B cell (primary cell): ENCODE measurements at regions not wholly inside any gene's neighbourhood (a gene's known extent, or its start where the extent isn't known, plus 50 kb on each side); places are given as distances from the start of the nearest gene placed in this dataset.

Experiments used
- ATAC-seq: fragments of 200-7000 bp; cut with Tn5 transposase; one replicate; pipeline ENCODE4 v1.10.0; 2021; ENCODE audit warnings: low read depth, mild to moderate bottlenecking, moderate number of reproducible peaks, moderate library complexity
- CTCF ChIA-PET: fragments of 350-600 bp; sonication (Branson Sonifier 250); formaldehyde crosslinking; loops from one replicate; lab custom pipeline; 2021; ENCODE audit warnings: antibody characterized with exemption, inconsistent platforms; lab: Charles Lee
- POLR2A ChIA-PET: fragments of 350-600 bp; sonication (Branson Sonifier 250); formaldehyde crosslinking; loops from one replicate; lab custom pipeline; 2021; ENCODE audit warnings: antibody characterized with exemption; lab: Charles Lee
- DNase-seq: peaks from one replicate; pipeline ENCODE4 v3.0.0; 2013
- H2AFZ ChIP-seq: 2 replicates; pipeline ENCODE4 v1.6.1; 2012; ENCODE audit warnings: mild to moderate bottlenecking, low read depth, low read length; ENCODE audit not compliant: insufficient read depth, poor library complexity, severe bottlenecking
- H3K27ac ChIP-seq, 2 donors: 1 replicate in 1 of 2; 2 replicates in 1 of 2; pipeline ENCODE4 v1.5.1; 2012 to 2013; ENCODE audit warnings: low read length in 2 of 2, mild to moderate bottlenecking in 2 of 2, moderate library complexity in 1 of 2
- H3K27me3 ChIP-seq, 4 experiments: fragments of 200-600 bp in 1 of 4; sonication (generic) in 1 of 4; replicated peaks in 1 of 4; 1 replicate in 2 of 4; 2 replicates in 2 of 4; pipeline versions ENCODE4 v1.6.1 to v1.7.0; 2013 to 2016; ENCODE audit warnings: low read length in 3 of 4, mild to moderate bottlenecking in 2 of 4, mixed read lengths in 1 of 4, moderate library complexity in 1 of 4; ENCODE audit not compliant: insufficient read depth in 4 of 4, control insufficient read depth in 3 of 4; ENCODE audit errors: control extremely low read depth in 1 of 4
- H3K36me3 ChIP-seq, 2 experiments: replicated peaks in 1 of 2; 1 replicate in 1 of 2; 2 replicates in 1 of 2; pipeline versions ENCODE4 v1.6.1 to v1.7.1; 2013; ENCODE audit warnings: low read length in 1 of 2; ENCODE audit not compliant: insufficient read depth in 2 of 2, control insufficient read depth in 1 of 2; ENCODE audit errors: control extremely low read depth in 1 of 2, extremely low read depth in 1 of 2
- H3K4me1 ChIP-seq, 2 donors: fragments of 200-600 bp in 1 of 2; sonication (generic) in 1 of 2; 1 replicate in 1 of 2; 2 replicates in 1 of 2; pipeline versions ENCODE4 v1.5.1 to v1.6.1; 2013 to 2017; ENCODE audit warnings: low read length in 2 of 2; ENCODE audit not compliant: control insufficient read depth in 2 of 2, insufficient read depth in 2 of 2
- H3K4me2 ChIP-seq: replicated peaks from 2 replicates; pipeline ENCODE3; 2012; ENCODE audit warnings: mild to moderate bottlenecking, low read depth, low read length; ENCODE audit not compliant: poor library complexity, severe bottlenecking
- H3K4me3 ChIP-seq, 5 experiments: fragments of 200-600 bp in 1 of 5; sonication (generic) in 1 of 5; 1 replicate in 3 of 5; 2 replicates in 2 of 5; pipeline versions ENCODE4 v1.5.1 to v1.7.0; 2011 to 2016; ENCODE audit warnings: low read length in 4 of 5, mild to moderate bottlenecking in 4 of 5, low read depth in 2 of 5, control low read depth in 1 of 5, moderate library complexity in 1 of 5; ENCODE audit not compliant: insufficient read depth in 1 of 5; ENCODE audit errors: control extremely low read depth in 1 of 5, extremely low read depth in 1 of 5
- H3K79me2 ChIP-seq: fragments of 200-600 bp; sonication (generic); one replicate; pipeline ENCODE4 v1.6.0; 2016; ENCODE audit warnings: low read length; ENCODE audit not compliant: control insufficient read depth, insufficient read depth
- H3K9ac ChIP-seq: fragments of 200-600 bp; sonication (generic); 2 replicates; pipeline ENCODE4 v1.6.1; 2017; ENCODE audit warnings: mild to moderate bottlenecking, low read length, moderate library complexity
- H3K9me3 ChIP-seq, 3 donors: one replicate each; pipeline versions ENCODE4 v1.6.1 to v1.7.1; 2013; ENCODE audit warnings: low read length in 2 of 3; ENCODE audit not compliant: control insufficient read depth in 2 of 3, insufficient read depth in 1 of 3; ENCODE audit errors: control extremely low read depth in 1 of 3
- H4K20me1 ChIP-seq: 2 replicates; pipeline ENCODE4 v1.6.0; 2012; ENCODE audit warnings: mild to moderate bottlenecking, low read length; ENCODE audit not compliant: insufficient read depth, control insufficient read depth, poor library complexity, severe bottlenecking
- H3K27ac Mint-ChIP-seq: one replicate; pipeline ENCODE4 v1.8.0; 2021; ENCODE audit warnings: mixed read lengths
- H3K27me3 Mint-ChIP-seq: one replicate; pipeline ENCODE4 v1.8.0; 2021; ENCODE audit warnings: mixed read lengths
- H3K4me1 Mint-ChIP-seq: one replicate; pipeline ENCODE4 v1.8.0; 2021; ENCODE audit warnings: mixed read lengths
- H3K4me3 Mint-ChIP-seq: one replicate; pipeline ENCODE4 v1.8.0; 2021; ENCODE audit warnings: mixed read lengths
- H3K9me3 Mint-ChIP-seq: one replicate; pipeline ENCODE4 v1.8.0; 2022; ENCODE audit warnings: mixed read lengths; ENCODE audit not compliant: insufficient read depth
- CTCF ChIP-seq: fragments of 200-600 bp; IDR thresholded peaks from one replicate; pipeline ENCODE4 v1.8.0; 2022; ENCODE audit warnings: antibody characterized with exemption, mild to moderate bottlenecking
- EZH2 ChIP-seq: IDR thresholded peaks from 2 replicates; pipeline ENCODE4 v1.6.1; 2012; ENCODE audit warnings: borderline replicate concordance, low read depth, mild to moderate bottlenecking, moderate library complexity, low read length; ENCODE audit not compliant: insufficient read depth, poor library complexity, severe bottlenecking
- WGBS: methylation state at CpG from one replicate; pipeline ENCODE4 v1.1.5; 2013; ENCODE audit warnings: missing lambda C conversion rate; ENCODE audit not compliant: insufficient coverage; 5-methylcytosine and 5-hydroxymethylcytosine counted together
- intact Hi-C: fragments of 100-400 bp; cut with micrococcal nuclease; formaldehyde crosslinking; loops from one replicate; pipeline ENCODE4 v1.10.0; 2022

GRCh38 chr6:48844696-48845095 lies 618.4 kb downstream of the MMUT start:
- H3K4me1 Mint-ChIP-seq: no peaks in the 10 kb centered on the region
- H3K36me3 ChIP-seq: no peaks in the 10 kb centered on the region
- H3K4me2 ChIP-seq: no peak overlapping the region
- ATAC-seq (no peak), DNase-seq (no peak)
- peaks cover 0 to 12% (median 10%) of the 10 kb centered on the region in 3 donors for H3K9me3 ChIP-seq
- H2AFZ ChIP-seq: no peak overlapping the region
- H3K9ac ChIP-seq: no peak overlapping the region
- ChIA-PET CTCF (no interaction called here), POLR2A (no interaction called here)
- H3K4me1 ChIP-seq: no peaks in the 10 kb centered on the region
- intact Hi-C loops: no loop called here
- 93% methylated on average over 2 of the region's 2 CpGs for WGBS
- no peaks in the 10 kb centered on the region for H3K27me3 ChIP-seq
- no peak for TF ChIP-seq EZH2
- H3K27ac Mint-ChIP-seq: no peak overlapping the region
- no peak overlapping the region for H3K27ac ChIP-seq
- H3K27me3 Mint-ChIP-seq: no peaks in the 10 kb centered on the region
- H3K79me2 ChIP-seq: no peaks in the 10 kb centered on the region
- no peak overlapping the region for H3K4me3 ChIP-seq
- H4K20me1 ChIP-seq: no peaks in the 10 kb centered on the region
- H3K4me3 Mint-ChIP-seq: no peak overlapping the region
- H3K9me3 Mint-ChIP-seq: peaks cover 11% of the 10 kb centered on the region

GRCh38 chr6:48840896-48841295 lies 622.2 kb downstream of the MMUT start:
- no peaks in the 10 kb centered on the region for H3K4me1 ChIP-seq
- Mint-ChIP-seq H3K4me3 (no peak overlapping the region), H3K27ac (no peak overlapping the region), H3K9me3 (peaks cover 10% of the 10 kb centered on the region), H3K4me1 (no peaks in the 10 kb centered on the region), H3K27me3 (no peaks in the 10 kb centered on the region)
- ChIA-PET CTCF (no interaction called here), POLR2A (no interaction called here)
- TF ChIP-seq EZH2 (no peak), CTCF (no peak)
- no peaks in the 10 kb centered on the region for H3K36me3 ChIP-seq
- DNase-seq: no peak
- H3K79me2 ChIP-seq: no peaks in the 10 kb centered on the region
- H3K4me2 ChIP-seq: no peak overlapping the region
- H2AFZ ChIP-seq: no peak overlapping the region
- no peaks in the 10 kb centered on the region for H3K27me3 ChIP-seq
- no peaks in the 10 kb centered on the region for H4K20me1 ChIP-seq
- no peak overlapping the region for H3K4me3 ChIP-seq
- H3K27ac ChIP-seq: no peak overlapping the region
- no peak overlapping the region for H3K9ac ChIP-seq
- ATAC-seq: no peak
- no CpG with 5 or more reads among the region's 1 CpG for WGBS
- H3K9me3 ChIP-seq: peaks cover 0 to 12% (median 10%) of the 10 kb centered on the region in 3 donors
- intact Hi-C loops: no loop called here
